GM21360 (cell line): ENCODE measurements at regions not wholly inside any gene's neighbourhood (a gene's known extent, or its start where the extent isn't known, plus 50 kb on each side); places are given as distances from the start of the nearest gene placed in this dataset.
"Not testable (repeated sequence)": the region's sequence is repeated elsewhere in the genome, so short reads cannot be mapped to it uniquely, and the experiment has no call there.

Source experiments
- ATAC-seq: cut with Tn5 transposase; IDR thresholded peaks from one replicate; pipeline ENCODE4 v1.9.1; 2021; ENCODE audit warnings: mild to moderate bottlenecking, moderate library complexity; ENCODE audit not compliant: unreplicated experiment

DNA sequence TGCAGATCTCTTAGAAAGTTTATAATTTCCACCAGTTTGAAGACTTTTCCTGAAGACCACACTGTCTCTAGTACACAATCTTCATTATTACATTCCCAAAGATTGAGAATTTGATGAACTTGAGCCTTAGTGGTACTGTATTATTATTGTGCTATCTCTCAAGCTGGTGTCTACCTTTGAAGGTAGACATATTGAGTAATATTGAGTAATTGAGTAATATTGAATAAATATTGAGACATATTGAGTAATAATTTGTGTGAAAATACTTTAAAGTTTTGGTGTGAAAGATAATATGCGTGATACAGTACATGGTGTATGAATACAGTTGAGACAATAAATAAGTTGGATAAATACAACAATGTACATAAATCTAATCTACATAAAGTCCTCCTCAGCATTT, 613.1 kb upstream of the ADGRL2 start:
- no peak for ATAC-seq

DNA sequence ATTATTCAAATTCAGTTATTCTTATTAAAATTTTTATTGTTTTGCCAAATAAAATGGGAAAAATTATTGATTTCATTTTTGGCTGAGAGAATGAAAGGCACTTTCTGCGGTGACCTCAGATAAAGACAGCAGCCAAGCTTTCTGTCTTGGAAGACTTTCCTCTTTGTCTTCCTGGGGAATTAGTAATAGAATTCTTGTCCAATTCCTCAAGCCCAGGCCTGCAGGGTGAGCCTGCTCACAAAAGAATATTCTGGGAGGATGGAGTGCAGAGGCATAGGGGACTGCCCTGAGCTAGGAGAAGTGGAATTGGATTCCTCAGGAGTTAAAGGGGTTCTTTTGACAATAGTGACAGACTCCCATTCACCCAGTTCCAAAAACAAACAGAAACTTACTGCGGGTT, 614.5 kb upstream of the ADGRL2 start:
- ATAC-seq: no peak

DNA sequence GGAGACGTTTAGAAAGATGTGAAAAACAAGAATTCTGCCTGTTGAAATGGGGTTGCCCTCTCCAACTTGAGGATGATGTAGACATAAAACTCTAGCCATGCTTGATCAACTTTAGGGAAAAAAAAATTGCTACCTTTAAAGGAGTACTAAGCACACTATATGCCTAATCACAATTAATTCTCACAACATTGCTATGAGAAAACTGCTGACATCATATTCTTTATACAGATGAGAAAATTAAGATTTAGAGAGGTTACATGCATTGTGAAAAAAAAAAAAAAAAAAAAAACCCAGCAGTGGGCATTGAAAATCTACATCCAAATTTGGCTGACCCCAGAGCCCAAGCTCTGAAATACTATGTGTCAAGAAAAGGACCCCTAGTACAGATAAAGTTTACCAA, 617.2 kb upstream of the ADGRL2 start:
- ATAC-seq: no peak

DNA sequence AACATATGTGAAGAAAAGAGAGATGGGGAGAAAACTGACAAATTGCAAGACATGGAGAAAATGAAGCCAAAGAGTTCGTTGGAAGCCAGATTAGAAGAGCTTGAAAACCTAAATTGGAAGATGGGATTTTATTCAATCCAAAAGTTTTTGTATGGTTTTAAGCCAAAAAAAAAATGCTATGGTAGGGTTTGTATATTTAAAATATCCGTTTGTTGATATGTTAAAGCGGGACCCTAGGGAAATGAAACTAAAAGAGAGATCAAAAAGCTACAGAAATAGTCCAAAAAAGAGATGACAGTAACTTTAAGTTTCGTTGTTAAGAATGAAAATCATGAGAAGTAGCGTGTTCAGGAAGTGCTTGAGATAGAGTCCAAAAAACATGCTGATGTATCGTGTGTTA, 617.7 kb upstream of the ADGRL2 start:
- no peak for ATAC-seq

DNA sequence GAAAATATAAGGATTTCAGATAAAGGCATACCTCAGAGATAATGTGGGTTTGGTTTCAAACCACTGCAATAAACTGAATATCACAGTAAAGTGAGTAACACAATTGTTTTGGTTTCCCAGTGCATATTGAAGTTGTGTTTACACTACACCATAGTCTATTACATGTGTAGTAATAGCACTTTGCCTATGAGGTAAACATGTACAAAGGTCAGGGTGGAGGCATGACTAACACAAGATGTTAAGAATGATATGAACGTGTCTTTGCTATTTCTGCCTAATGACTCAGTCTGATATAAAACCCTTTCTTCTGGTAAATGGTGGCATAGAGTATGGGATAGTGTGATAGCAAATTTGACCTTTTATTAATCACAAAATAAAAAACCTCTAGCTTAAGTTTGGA, 621.5 kb upstream of the ADGRL2 start:
- ATAC-seq: no peak

DNA sequence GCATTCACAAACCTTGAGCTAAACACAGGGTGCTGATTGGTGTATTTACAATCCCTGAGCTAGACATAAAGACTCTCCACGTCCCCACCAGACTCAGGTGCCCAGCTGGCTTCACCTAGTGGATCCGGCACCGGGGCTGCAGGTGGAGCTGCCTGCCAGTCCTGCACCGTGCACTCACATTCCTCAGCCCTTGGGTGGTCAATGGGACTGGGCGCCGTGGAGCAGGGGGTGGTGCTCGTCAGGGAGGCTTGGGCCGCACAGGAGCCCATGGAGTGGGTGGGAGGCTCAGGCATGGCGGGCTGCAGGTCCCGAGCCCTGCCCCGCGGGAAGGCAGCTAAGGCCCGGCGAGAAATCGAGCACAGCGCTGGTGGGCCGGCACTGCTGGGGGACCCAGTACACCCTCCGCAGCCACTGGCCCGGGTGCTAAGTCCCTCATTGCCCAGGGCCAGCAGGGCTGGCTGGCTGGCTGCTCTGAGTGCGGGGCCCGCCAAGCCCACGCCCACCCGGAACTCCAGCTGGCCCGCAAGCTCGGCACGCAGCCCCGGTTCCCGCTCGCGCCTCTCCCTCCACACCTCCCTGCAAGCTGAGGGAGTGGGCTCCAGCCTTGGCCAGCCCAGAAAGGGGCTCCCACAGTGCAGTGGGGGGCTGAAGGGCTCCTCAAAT, 622.2 kb upstream of the ADGRL2 start:
- ATAC-seq: not testable (repeated sequence)

DNA sequence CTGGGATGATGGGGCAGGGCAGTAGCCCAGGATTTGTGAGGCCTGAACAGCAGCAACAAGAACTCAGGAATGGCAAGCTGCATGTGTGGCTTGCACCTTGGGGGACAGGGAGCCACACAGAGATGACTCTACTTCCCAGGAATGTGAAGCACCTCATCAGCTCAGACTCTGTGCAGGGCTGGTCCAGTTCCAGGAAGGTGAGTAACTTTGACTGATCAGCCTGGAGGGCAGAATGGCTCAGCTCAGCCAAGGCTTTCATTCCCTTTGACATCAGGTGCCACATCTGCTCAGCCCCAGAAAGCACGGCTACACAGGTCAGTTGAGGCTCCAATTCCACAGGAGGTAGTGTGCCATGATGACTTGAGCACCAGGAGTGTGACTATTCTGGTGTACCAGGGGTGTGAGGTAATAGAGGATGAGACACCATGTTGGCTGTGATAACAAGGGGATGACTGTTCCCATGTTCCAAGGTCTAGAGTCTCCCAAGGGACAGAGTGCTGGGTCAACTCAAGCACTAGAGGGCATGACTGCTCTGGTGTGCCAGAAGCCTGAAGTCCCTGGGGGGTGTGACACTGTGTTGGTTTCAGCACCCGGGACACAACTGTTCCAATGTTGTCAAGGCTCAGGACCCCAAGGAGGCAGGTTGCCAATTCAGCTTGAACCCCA, 625.8 kb upstream of the ADGRL2 start:
- no peak for ATAC-seq

DNA sequence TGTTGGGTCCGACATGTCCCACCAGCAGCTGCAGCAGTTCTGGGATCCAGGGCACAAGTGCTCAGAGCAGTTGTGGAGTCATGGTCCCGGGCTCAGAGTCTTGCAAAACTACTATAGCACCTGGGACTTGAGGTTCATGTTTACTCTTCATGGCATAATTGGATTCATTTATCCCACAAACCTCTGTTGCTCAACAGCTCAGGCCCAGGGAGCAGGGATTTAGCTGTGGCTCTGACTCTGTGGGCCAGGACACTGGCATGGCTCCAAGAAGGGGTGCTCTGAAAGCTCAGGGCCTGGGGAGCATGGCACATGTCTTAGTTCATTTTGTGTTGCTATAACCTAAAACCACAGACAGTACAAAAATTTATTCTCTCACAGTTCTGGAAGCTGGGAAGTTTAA, 626.7 kb upstream of the ADGRL2 start:
- ATAC-seq: no peak

DNA sequence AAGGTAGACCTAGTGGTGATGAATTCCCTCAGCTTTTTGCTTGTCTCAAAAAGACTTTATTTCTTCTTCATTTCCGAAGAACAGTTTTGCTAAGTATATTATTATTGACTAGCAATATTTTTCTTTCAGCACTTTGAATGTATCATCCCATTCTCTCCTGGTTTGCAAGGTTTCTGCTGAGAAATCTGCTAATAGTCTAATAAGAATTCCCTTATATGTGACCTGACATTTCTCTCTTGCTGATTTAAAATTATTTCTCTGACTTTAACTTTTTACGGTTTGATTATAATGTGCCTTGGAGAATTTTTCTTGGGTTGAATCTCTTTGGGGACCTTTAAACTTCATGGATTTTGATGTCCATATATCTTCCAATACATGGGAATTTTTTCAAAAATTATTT, 628.3 kb upstream of the ADGRL2 start:
- ATAC-seq: no peak

DNA sequence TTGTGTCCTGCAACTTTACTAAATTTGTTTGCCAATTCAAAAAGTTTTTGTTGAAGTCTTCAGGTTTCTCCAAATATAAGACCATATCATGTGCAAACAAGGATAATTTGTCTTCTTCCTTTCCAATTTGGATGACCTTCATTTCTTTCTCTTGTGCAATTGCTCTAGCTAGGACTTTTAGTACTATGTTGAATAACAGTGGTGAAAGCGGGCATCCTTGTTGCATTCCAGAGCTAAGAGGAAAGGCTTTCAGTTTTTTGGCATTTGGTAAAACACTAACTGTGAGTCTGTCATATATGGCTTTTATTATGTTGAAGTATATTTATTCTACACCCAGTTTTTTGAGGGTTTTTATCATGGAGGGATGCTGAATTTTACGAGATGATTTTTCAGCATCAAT, 630.0 kb upstream of the ADGRL2 start:
- ATAC-seq: no peak

DNA sequence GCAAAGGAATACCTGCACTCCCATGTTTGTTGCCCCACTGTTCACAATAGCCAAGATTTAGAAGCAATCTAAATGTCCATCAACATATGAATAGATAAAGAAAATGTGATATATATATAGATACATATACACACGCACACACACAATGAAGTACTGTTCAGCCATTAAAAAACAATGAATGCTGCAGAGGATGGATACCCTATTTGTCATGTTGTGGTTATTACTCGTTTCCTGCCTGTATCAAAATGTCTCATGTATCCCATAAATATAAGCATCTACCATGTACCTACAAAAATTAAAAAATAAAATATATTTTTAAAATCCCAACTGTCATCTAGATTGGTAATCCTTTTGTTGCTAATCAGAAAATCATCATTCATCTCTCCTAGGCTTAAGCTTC, 634.8 kb upstream of the ADGRL2 start:
- ATAC-seq: no peak

DNA sequence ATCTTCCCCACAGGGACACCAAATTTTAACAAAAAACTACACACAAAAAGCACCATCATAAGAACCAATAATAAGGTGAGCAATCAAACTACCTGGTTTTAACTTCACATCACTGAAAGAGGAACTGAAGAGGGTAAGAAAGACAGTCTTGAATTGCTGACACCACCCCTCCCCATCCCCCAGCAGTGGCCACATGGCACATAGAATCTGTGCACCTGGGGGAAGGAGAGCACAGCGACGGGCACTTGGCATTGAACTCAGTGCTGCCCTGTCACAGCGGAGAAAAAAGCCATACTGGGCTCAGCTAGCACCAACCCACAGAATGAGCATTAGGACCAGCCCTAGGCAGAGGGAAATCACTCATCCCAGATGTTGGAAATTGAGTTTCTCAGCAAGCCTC, 640.0 kb upstream of the ADGRL2 start:
- no peak for ATAC-seq

DNA sequence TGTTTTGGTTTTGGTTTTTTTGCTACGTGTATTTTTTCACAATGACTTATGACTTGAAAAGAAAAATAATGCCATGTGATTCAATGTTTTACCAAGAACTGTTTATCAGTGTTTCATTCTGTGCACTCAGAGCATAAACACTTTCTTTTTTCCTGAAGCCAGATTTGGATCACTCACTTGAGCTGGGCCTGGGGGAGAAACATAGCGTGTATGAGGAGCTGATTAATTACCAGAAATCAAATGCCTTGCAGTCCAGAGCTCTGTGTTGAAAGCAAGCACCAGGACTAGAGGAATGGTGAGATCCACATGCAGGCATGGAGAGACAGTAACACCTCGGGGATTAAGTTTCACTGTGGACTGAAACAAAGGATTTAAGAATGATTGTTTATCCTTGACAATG, 642.1 kb upstream of the ADGRL2 start:
- no peak for ATAC-seq

DNA sequence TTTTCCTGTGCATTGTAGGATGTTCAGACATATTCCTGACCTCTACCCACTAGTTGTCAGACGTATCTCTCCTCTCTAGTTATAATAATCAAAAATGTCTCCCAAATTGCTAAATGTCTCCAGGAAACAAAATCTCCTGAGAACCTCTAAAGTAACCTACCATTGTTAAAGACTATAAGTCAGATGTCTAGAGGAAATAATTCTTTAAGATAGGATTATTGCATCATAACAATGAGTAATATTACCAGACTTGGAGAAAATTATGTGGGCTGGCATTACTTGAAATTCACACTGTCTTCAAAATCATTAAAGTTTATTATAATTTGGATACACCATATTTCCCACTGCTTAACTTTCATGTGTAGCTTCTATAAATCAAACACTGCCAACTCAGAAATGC, 643.0 kb upstream of the ADGRL2 start:
- no peak for ATAC-seq

DNA sequence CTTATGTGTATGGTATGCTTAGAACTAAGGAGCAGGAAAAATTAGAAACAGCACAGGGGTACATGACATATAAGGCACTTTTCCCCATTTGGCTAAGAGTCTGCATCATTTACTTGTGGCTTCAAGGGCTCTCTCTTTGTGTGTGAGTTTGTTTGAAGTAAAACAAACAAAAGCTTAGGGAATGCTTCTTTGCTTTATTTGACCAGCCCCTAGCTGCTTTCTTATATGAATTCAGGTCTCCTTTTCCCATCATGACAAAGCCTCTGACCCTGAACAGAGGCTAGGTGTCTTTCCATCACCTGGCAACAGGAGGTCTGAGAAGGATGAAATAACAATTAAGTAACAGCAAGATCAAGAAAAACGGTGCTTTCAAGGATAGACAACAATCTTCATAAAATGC, 643.8 kb upstream of the ADGRL2 start:
- ATAC-seq: no peak

DNA sequence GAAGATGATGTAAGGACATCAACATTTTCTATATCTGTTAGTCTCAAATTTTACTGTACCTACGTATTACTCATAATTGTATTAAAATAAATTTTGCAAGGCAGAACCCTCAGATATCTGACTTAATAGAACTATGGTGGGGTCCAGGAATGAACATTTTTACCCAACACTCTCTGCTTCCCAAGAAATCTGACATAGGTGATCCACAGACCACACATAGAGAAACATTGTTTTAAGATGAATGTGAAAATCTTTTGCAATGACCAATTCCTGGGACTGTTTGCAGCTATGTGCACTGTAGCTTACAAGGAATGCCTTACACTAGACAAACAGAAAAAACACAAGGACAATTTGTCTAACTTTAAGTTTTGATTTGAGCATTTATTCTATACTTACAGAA, 645.6 kb upstream of the ADGRL2 start:
- ATAC-seq: no peak

DNA sequence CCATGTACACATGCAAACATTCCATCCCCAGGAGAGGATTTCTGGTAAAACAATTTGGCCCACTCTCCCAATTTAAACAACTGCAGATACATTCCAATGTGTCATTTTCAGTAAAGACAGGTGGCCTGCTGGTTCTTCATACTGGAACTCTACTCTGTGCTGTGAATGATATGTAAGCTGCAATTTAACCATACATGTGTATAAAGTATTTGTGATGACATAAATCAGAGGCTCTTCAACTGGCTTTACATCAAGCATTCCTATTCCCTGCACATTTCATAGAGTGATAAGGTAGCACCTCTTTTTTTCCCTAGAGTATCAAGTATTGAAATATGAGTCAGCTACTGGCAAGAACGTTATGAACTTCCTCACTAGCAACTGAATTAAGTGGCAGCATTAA, 649.5 kb upstream of the ADGRL2 start:
- no peak for ATAC-seq

DNA sequence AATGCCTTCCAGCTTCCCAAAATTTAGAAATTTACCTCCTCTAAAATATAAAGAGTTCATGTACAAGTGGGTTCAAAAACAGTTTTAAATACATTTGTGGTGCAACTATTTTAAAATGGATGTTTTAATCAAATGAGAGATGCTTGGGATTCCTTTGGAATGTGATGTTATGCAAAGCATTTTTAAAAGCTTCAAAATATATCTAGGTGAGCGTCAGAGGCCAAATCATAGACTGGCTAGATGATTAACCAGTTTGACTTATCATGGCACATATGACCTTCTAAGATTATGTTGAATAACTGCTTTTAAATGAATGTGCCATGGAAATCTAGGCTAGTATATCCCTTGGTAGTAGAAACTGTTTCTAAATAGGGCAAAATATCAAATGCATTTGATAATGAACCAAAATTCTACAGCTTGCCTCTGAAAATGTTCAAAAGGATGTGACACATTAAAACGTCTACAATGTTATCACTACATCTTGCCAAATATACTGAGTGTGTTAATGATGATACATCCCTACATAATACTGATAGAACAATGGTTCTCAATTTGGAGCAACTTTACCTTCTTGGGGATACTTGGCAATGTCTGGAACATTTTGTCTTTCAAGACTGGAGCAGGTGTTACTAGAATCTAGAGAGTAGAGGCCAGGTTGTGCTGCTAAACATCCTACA, 650.9 kb upstream of the ADGRL2 start:
- no peak for ATAC-seq

DNA sequence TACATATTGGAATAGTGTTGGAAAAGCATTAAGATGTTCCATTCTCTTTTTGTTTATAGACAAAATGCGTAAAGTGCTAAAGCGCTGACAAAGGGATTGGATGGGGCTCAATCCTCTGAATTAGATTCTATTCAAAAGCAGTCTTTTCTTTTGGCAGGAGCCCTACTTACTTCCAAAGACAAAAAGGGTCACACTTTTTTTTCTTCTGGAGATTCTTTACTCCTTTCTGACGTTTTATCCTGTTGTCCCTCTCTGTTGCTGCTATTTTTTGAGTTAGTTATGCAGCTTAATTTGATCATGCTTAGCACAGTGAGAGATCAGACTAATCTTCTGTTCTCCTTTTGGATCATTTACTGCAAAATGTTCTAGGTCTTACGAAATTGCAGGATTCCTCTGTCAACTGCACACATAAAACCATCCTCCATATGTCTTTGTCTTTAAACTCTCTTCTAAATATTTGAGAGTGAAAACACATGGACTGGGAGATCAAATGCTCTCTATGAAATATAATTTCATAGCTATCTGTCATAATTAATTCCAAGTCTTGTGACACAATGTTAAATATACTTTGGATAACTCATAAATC, 656.4 kb upstream of the ADGRL2 start:
- no peak for ATAC-seq

DNA sequence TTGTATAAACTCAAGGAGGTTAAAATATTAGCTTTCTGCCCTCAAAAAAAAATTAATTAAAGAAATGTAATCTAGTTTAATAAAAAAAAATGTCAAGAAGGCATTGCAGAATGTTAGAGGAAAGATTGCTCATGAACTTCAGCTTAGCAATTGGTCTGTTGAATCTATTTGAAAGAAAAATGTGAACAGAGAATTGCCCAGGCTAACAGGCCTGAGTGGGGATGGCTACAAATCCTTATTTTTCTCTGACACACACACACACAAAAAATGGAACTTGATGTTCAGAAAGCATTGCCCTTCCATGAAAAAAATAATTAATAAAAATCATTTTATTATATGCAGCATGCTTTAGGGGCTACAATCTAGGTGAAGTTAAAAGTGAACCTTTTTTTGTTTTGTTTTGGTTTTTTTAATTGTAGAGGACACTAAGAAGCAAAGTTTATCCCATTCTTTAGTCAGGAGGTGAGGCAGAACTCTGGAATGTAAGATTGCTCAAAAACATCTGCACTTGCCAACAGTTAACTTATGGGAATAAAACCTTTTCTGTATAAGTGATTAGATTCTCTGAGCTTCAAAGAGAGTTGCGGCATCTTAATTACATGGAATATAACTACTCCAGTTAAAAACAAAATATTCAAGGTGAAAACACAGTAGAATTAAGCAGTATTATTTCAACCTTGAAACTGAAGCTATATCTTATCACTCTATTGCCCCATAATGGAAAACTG, 658.5 kb upstream of the ADGRL2 start:
- ATAC-seq: no peak

DNA sequence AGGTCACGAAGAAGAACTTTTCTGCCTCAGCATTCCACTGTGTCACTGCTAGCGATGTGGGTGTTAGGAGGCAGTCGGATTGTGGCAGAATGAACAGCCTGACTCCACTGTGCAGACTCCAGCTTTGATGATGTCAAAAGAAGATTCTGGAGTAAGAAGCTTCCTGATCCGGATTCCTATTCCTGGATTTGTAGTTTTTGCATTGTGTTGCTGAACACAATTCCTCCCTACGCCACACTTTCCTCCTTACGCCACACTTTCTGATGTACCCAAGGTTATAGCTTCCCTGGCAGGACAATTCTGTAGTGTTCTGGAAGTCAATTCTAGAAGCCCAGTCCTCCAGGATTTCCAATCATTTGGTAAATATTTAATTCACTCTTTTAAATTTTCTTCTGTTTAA, 665.2 kb upstream of the ADGRL2 start:
- ATAC-seq: no peak
